H9 (cell line): ENCODE measurements at regions not wholly inside any gene's neighbourhood (a gene's known extent, or its start where the extent isn't known, plus 50 kb on each side); places are given as distances from the start of the nearest gene placed in this dataset.

Experiments
- DNase-seq: peaks from one replicate; pipeline ENCODE4 v3.0.0-alpha.2; 2017
- H2AFZ ChIP-seq: one replicate; pipeline ENCODE4 v1.6.1; 2013; ENCODE audit warnings: mild to moderate bottlenecking, low read length, control low read depth, moderate library complexity
- H2AK5ac ChIP-seq: 2 replicates; pipeline ENCODE4 v1.6.1; 2013; ENCODE audit warnings: low read length, control low read depth, mixed read lengths; ENCODE audit not compliant: insufficient read length
- H2BK120ac ChIP-seq: one replicate; pipeline ENCODE4 v1.6.1; 2013; ENCODE audit warnings: low read depth, mild to moderate bottlenecking, low read length, control low read depth, inconsistent platforms; ENCODE audit not compliant: poor library complexity, severe bottlenecking
- H2BK12ac ChIP-seq: 2 replicates; pipeline ENCODE4 v1.6.1; 2013; ENCODE audit warnings: low read length, control low read depth, mixed read lengths, low read depth; ENCODE audit not compliant: insufficient read length
- H2BK15ac ChIP-seq: 2 replicates; pipeline ENCODE4 v1.6.1; 2013; ENCODE audit warnings: low read depth, low read length, control low read depth
- H2BK20ac ChIP-seq: one replicate; pipeline ENCODE4 v1.6.1; 2013; ENCODE audit warnings: low read depth, mild to moderate bottlenecking, low read length, control low read depth, inconsistent platforms; ENCODE audit not compliant: poor library complexity, severe bottlenecking
- H2BK5ac ChIP-seq: 2 replicates; pipeline ENCODE4 v1.6.1; 2013; ENCODE audit warnings: low read length, control low read depth, mixed read lengths; ENCODE audit not compliant: insufficient read length
- H3K14ac ChIP-seq: 2 replicates; pipeline ENCODE4 v1.6.1; 2013; ENCODE audit warnings: low read length, control low read depth; ENCODE audit not compliant: insufficient read depth
- H3K18ac ChIP-seq: 2 replicates; pipeline ENCODE4 v1.6.1; 2013; ENCODE audit warnings: low read depth, mild to moderate bottlenecking, mixed read lengths, low read length, control low read depth; ENCODE audit not compliant: insufficient read length
- H3K23ac ChIP-seq: 2 replicates; pipeline ENCODE4 v1.6.1; 2013; ENCODE audit warnings: low read length, control low read depth, mixed read lengths, low read depth; ENCODE audit not compliant: insufficient read length
- H3K23me2 ChIP-seq: 2 replicates; pipeline ENCODE4 v1.6.1; 2013; ENCODE audit warnings: low read depth, mild to moderate bottlenecking, mixed read lengths, low read length, control low read depth; ENCODE audit not compliant: insufficient read length, poor library complexity, severe bottlenecking
- H3K27ac ChIP-seq: 2 replicates; pipeline ENCODE4 v1.5.1; 2013; ENCODE audit warnings: low read length, control low read depth, mixed read lengths, low read depth; ENCODE audit not compliant: insufficient read length
- H3K27me3 ChIP-seq: 2 replicates; pipeline ENCODE4 v1.6.1; 2013; ENCODE audit warnings: low read length, control low read depth, inconsistent platforms; ENCODE audit not compliant: insufficient read depth
- H3K4ac ChIP-seq: 2 replicates; pipeline ENCODE4 v1.6.1; 2013; ENCODE audit warnings: low read depth, mild to moderate bottlenecking, control low read depth, inconsistent platforms, low read length, moderate library complexity
- H3K4me1 ChIP-seq: 2 replicates; pipeline ENCODE4 v1.6.1; 2013; ENCODE audit warnings: low read length, control low read depth, inconsistent platforms; ENCODE audit not compliant: insufficient read depth
- H3K4me2 ChIP-seq: 2 replicates; pipeline ENCODE4 v1.6.1; 2013; ENCODE audit warnings: low read length, control low read depth, mixed read lengths; ENCODE audit not compliant: insufficient read length, insufficient read depth
- H3K56ac ChIP-seq: 2 replicates; pipeline ENCODE4 v1.6.1; 2013; ENCODE audit warnings: low read depth, mild to moderate bottlenecking, mixed read lengths, low read length, control low read depth; ENCODE audit not compliant: insufficient read length
- H3K79me1 ChIP-seq: 2 replicates; pipeline ENCODE4 v1.6.1; 2013; ENCODE audit warnings: low read depth, mild to moderate bottlenecking, moderate library complexity, low read length, control low read depth, inconsistent platforms; ENCODE audit not compliant: insufficient read depth, poor library complexity, severe bottlenecking
- H3K79me2 ChIP-seq: 2 replicates; pipeline ENCODE4 v1.6.1; 2013; ENCODE audit warnings: low read length, control low read depth, inconsistent platforms; ENCODE audit not compliant: insufficient read depth
- H3K9ac ChIP-seq: 2 replicates; pipeline ENCODE4 v1.6.1; 2013; ENCODE audit warnings: low read length, control low read depth, mixed read lengths; ENCODE audit not compliant: insufficient read length; ENCODE audit errors: extremely low read depth
- H3K9me3 ChIP-seq: one replicate; pipeline ENCODE4 v1.6.1; 2013; ENCODE audit warnings: low read depth, low read length, inconsistent platforms; ENCODE audit not compliant: control insufficient read depth
- H3T11ph ChIP-seq: one replicate; pipeline ENCODE4 v1.6.1; 2013; ENCODE audit warnings: mild to moderate bottlenecking, low read length, control low read depth, inconsistent platforms
- H4K20me1 ChIP-seq: one replicate; pipeline ENCODE4 v1.6.1; 2013; ENCODE audit not compliant: control insufficient read depth, insufficient read length, insufficient read depth
- H4K5ac ChIP-seq: 2 replicates; pipeline ENCODE4 v1.6.1; 2013; ENCODE audit warnings: low read depth, mild to moderate bottlenecking, mixed read lengths, low read length, control low read depth; ENCODE audit not compliant: insufficient read length
- H4K8ac ChIP-seq: replicated peaks from 2 replicates; pipeline ENCODE4 v1.6.1; 2013; ENCODE audit warnings: low read length, control low read depth, mixed read lengths, low read depth; ENCODE audit not compliant: insufficient read length
- H4K91ac ChIP-seq: 2 replicates; pipeline ENCODE4 v1.6.1; 2013; ENCODE audit warnings: low read depth, mild to moderate bottlenecking, moderate library complexity, mixed read lengths, low read length, control low read depth; ENCODE audit not compliant: insufficient read length
- H3K27ac Mint-ChIP-seq, 3 experiments: 2 replicates in 2 of 3; 3 replicates in 1 of 3; pipeline ENCODE4 v1.8.0; 2020 to 2021; ENCODE audit warnings: mixed read lengths in 3 of 3, mild to moderate bottlenecking in 1 of 3, moderate library complexity in 1 of 3
- H3K27me3 Mint-ChIP-seq: 2 replicates; pipeline ENCODE4 v1.8.0; 2021; ENCODE audit warnings: low read depth, mild to moderate bottlenecking, moderate library complexity, mixed read lengths
- H3K36me3 Mint-ChIP-seq, 3 experiments: 2 replicates in 2 of 3; 3 replicates in 1 of 3; pipeline ENCODE4 v1.8.0; 2020 to 2021; ENCODE audit warnings: low read depth in 3 of 3, mixed read lengths in 3 of 3; ENCODE audit not compliant: insufficient read depth in 1 of 3
- H3K4me1 Mint-ChIP-seq, 2 experiments: 2 replicates each; pipeline ENCODE4 v1.8.0; 2020; ENCODE audit warnings: mixed read lengths in 2 of 2
- H3K4me3 Mint-ChIP-seq, 2 experiments: 2 replicates in 1 of 2; 3 replicates in 1 of 2; pipeline ENCODE4 v1.8.0; 2020 to 2021; ENCODE audit warnings: mild to moderate bottlenecking in 2 of 2, mixed read lengths in 2 of 2, moderate library complexity in 1 of 2
- H3K9me3 Mint-ChIP-seq, 2 experiments: 2 replicates in 1 of 2; 3 replicates in 1 of 2; pipeline ENCODE4 v1.8.0; 2020; ENCODE audit warnings: mild to moderate bottlenecking in 2 of 2, mixed read lengths in 2 of 2, moderate library complexity in 1 of 2
- WGBS: extraction: QIAGEN DNeasy Blood & Tissue Kit; methylation state at CpG from one replicate; pipeline ENCODE4 v1.1.7; 2013; ENCODE audit warnings: missing lambda C conversion rate, low lambda C conversion rate, mixed read lengths; ENCODE audit not compliant: insufficient read length; ENCODE audit errors: extremely low coverage; 5-methylcytosine and 5-hydroxymethylcytosine counted together
- TF ChIP-seq, protein P1 (sequence below): fragments of 200-600 bp; sonication (generic); conservative IDR thresholded peaks from 3 replicates; pipeline ENCODE4 v1.8.0; 2021; ENCODE audit warnings: antibody characterized with exemption, mild to moderate bottlenecking

DNA sequence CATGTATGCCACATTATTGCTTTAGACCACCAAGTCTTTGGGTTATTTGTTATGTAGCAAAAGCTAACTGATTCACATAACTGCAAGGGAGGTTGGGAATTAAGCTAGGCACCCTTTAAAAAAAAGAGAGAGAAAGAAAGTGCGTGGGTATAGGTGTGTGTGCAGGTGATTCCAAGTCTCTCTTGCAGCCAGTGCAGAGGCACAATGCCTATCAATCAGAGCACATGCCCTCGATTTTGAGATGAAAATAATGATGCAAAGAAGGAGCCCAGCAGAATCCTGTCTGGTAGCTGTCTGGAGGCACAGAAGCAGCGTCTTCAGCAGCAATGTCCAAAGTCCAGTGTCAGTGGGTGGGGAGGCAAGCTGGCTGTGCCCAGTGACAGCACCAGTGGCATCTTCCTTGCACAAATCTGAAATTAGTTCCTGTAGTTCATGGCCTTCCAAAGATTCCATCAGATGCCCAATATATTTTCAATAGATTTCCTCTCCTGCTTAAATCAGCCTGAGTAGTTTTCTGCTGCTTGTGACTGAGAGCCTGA, 62.4 kb upstream of the TBPL2 start:
- DNase-seq: no peak
- no peak overlapping the region for H3K18ac ChIP-seq
- no peak overlapping the region; a peak in 1 of 7 replicates for H3K27ac Mint-ChIP-seq
- no peaks in the 10 kb centered on the region for H4K20me1 ChIP-seq
- H2AK5ac ChIP-seq: no peak overlapping the region
- H4K5ac ChIP-seq: no peak overlapping the region
- no peak overlapping the region for H3K9ac ChIP-seq
- no peaks in the 10 kb centered on the region for H3K23me2 ChIP-seq
- no peak overlapping the region for H2BK20ac ChIP-seq
- no peak overlapping the region for H2BK5ac ChIP-seq
- peak overlapping the region; percentile 88 for H3K56ac ChIP-seq
- H3K4ac ChIP-seq: no peak overlapping the region
- no peaks in the 10 kb centered on the region for H3K79me1 ChIP-seq
- H4K91ac ChIP-seq: no peak overlapping the region
- H3K9me3 ChIP-seq: no peaks in the 10 kb centered on the region
- no peak overlapping the region for H4K8ac ChIP-seq
- no peak overlapping the region for H2BK120ac ChIP-seq
- no peak overlapping the region for H2AFZ ChIP-seq
- H3K27me3 ChIP-seq: no peaks in the 10 kb centered on the region
- H2BK12ac ChIP-seq: no peak overlapping the region
- no peaks in the 10 kb centered on the region for H3K79me2 ChIP-seq
- no peaks in the 10 kb centered on the region for H3K9me3 Mint-ChIP-seq
- no peak overlapping the region for H3K4me3 Mint-ChIP-seq
- H2BK15ac ChIP-seq: no peak overlapping the region
- TF ChIP-seq, protein P1, sequence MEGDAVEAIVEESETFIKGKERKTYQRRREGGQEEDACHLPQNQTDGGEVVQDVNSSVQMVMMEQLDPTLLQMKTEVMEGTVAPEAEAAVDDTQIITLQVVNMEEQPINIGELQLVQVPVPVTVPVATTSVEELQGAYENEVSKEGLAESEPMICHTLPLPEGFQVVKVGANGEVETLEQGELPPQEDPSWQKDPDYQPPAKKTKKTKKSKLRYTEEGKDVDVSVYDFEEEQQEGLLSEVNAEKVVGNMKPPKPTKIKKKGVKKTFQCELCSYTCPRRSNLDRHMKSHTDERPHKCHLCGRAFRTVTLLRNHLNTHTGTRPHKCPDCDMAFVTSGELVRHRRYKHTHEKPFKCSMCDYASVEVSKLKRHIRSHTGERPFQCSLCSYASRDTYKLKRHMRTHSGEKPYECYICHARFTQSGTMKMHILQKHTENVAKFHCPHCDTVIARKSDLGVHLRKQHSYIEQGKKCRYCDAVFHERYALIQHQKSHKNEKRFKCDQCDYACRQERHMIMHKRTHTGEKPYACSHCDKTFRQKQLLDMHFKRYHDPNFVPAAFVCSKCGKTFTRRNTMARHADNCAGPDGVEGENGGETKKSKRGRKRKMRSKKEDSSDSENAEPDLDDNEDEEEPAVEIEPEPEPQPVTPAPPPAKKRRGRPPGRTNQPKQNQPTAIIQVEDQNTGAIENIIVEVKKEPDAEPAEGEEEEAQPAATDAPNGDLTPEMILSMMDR: no peak
- no peak overlapping the region for H3K14ac ChIP-seq
- no peak overlapping the region for H3K27ac ChIP-seq
- H3K23ac ChIP-seq: no peak overlapping the region
- peaks cover 17 to 18% of the 10 kb centered on the region in 2 experiments for H3K4me1 Mint-ChIP-seq
- WGBS: no CpG with 5 or more reads among the region's 3 CpGs
- no peaks in the 10 kb centered on the region for H3K27me3 Mint-ChIP-seq
- H3K4me2 ChIP-seq: no peak overlapping the region
- peaks cover 12% of the 10 kb centered on the region; the same call in 1 of the 2 replicates for H3K4me1 ChIP-seq
- H3T11ph ChIP-seq: no peak overlapping the region
- no peaks in the 10 kb centered on the region; a peak in 1 of 7 replicates for H3K36me3 Mint-ChIP-seq
